CD1c-positive myeloid dendritic cell (primary cell): ENCODE measurements at regions not wholly inside any gene's neighbourhood (a gene's known extent, or its start where the extent isn't known, plus 50 kb on each side); places are given as distances from the start of the nearest gene placed in this dataset.
A peak's percentile ranks its signal among the peaks of the same experiment; 100 is the strongest.
"Not testable (repeated sequence)": the region's sequence is repeated elsewhere in the genome, so short reads cannot be mapped to it uniquely, and the experiment has no call there.

Experiments used
- DNase-seq: peaks from one replicate; pipeline ENCODE4 v3.0.0-alpha.2; 2016; ENCODE audit errors: extremely low spot score

DNA sequence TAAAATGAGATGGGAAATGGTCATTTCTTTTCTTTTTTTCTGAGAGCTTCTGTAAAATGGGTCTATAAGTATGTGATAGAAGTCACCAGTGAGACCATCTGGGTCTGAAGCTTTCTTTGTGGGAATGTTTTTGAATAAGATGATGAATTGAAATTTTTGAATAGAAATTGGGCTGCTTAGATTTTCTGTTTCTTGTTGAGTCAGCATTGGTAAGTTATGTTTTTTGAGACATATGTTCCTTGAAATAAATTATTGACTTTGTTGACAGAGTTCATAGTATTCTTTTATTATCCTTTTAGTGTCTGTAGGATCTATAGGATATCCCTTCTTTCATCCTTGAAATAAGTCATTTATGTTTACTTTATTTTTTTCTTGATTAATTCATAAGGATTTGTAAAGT lies 208.1 kb downstream of the OPA1 start:
- no peak for DNase-seq

DNA sequence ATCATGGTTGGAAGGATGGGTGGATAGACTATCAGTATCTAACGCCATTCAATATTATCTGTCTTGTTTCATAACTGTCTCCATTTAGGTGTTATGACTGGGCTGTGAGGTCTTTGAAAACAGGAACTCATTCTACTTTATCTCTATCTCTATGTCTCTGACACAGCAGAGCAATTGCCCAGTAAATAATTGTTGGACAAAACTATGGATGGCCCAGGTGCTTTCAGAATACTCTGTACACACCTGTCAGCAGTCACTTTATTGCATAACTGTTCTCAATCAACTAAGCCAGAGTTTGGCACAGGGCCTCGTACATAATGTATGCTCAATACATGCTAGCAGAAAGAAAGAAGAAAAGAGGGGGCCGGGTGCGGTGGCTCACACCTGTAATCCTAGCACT lies 210.3 kb downstream of the OPA1 start:
- DNase-seq = no peak

DNA sequence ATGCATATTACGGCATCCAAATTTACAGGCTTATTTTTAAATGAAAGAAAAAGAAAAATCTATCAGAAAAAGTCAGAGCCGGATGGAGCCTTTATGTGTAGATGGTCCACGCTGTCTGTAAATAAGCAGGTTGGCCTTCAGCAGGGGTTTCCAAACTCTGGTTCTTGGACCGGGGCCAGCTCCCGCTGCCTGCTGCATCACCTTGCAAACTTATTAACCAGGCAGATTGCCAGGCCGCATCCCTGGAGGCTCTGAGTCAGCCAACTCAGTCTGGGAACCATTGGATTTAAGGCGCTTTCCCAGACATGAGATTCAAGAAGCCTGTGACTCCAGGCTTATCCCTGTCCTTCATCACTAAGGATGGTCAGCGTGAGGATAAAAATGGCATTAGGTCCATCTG lies 212.4 kb downstream of the OPA1 start:
- no peak for DNase-seq

DNA sequence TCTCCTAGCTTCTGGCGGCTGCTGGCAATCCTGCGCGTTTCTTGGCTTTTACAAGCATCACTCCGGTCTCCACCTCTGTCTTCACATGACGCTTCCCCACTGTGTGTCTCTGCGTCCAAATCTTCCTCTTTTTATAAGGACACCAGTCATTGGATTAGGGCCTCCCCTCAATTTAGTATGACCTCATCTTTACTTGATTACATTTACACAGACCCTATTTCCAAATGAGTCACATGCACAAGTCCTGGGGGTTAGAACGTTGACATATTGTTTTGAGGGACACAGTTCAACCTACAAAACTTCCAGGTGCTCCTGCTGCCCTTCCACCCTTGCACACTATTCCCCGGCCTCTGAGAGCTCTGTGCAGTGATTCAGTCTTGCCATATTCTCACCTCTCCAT lies 215.3 kb downstream of the OPA1 start:
- no peak for DNase-seq

DNA sequence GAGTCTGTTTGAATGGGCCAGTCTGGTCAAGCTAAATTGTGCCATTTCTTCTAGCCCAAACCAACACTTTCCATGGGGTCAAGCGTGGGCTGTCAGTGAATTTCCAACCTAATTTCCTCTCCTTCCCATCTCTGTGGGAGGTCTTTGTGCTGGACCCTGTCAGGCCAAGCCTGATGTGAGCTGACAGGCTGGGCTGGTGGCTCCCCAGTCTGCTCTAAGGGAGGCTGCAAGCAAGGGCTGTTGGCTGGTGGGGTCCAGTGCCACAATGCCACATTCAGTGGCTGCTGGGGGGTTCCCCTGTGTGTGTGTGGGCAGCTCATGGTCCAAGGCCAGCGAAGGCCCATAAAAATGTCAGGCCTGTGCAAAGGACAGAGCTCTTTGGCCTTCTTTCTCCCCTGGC lies 216.1 kb downstream of the OPA1 start:
- no peak for DNase-seq

DNA sequence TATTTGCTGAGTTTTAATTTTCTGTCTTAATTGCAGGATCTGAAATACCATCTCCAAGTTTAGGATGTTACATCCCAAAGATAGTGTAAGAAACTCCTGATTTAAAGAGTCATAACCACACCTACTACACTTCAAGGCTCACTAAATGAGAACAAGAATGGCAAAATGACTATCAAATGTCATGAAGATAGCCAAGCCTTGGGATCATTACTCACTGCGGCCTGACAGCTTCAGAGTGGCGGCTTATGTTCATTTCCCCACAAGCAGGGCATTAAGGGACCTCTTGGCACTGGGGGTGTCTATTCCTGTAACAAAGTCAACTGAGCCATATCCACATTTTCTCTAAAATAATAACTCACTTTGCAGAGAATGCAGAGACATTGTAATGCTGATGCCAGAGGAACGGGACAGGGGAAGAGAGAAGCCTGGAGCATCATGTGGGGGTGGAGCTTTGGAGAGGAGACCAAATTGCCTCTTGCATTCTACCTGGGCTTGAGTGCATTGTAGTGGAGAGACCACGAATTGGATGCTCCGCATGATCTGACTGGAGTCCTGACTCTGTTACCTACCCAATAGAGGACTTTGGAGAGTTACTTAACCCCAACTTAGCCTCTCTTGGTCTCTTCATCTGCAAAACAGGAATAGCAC lies 219.2 kb downstream of the OPA1 start:
- DNase-seq = no peak

DNA sequence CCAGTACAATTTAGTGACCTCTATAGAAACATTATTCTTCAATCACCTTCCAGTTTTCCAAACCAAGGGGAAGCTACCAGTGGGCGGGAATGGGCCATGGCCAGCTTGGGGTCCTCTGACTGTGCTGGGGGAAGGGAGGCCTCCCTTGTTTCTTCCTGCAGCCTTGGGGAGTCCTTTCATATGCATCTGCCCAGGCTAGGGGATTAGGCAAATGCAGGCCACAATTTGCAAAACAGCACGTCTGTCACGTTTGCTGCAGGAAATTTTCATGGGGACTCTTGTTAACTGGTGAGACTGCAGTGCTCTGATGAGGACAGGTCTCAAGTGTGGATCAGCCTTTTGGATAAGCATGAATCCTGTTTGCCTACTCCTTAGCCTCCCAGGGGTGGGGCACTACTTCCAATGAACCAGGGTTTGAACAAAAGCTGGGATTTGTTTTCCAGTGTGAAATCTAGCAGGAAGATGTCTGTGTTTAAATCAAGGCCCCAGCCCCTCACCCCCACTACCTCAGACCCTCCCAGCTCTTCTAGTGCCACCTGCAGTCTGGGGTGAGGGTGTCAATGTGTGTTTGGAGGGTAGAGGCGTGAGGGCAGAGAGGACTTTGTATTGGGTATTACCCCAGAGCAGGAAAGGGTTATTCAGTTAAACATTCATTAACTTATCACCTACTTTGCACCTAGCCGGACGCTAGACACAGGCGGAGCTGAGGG lies 219.9 kb downstream of the OPA1 start:
- DNase-seq = no peak

DNA sequence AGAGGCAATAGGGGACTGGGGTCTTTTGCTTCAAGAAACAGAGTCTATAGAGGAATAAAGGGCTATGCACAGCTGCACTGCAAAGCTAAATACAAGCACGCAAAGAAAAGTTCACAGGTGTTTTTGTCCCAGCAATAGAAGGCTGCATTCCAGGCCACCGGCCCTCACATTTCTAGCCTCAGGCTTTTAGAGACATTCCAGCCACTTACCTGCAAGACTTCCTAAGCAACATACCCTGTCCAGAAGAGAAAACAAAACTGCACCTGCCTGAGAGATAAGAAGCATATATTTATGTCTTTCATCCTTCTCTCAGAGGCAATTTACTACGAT lies 220.5 kb downstream of the OPA1 start:
- no peak for DNase-seq

DNA sequence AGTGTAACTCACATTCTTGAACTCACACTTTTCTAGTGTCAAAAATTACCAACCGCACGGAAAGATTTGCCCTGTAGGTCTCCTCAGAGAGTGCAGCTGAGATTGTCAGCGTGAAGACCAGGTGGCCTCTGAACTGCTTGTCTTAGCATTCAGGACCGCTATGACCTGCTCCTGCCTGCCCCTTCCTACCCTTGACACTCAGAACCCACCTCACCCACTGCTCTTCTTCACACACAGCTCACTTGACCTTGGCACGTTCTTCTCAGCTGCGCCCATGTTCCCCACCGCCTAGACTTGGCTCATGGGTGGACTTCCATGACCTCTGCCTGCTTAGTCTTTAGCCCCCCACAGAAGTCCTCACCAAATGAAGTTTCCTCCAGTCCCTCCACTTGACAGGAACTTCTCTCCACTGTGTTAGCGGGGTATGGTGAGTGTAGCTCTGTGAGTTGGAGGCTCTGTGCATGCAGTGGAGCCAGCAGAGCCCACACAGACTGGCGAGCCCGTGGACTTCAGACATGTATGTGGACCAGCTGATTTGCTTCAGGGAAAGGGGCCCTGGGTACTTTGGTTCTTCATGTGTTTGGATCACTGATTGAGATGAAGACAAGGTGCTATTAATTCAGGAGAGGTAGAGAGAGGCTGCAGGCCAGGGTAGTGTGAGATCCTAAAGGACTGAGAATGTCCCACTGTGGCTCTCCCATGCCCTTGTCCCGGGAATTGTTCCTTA lies 221.3 kb downstream of the OPA1 start:
- DNase-seq = no peak

DNA sequence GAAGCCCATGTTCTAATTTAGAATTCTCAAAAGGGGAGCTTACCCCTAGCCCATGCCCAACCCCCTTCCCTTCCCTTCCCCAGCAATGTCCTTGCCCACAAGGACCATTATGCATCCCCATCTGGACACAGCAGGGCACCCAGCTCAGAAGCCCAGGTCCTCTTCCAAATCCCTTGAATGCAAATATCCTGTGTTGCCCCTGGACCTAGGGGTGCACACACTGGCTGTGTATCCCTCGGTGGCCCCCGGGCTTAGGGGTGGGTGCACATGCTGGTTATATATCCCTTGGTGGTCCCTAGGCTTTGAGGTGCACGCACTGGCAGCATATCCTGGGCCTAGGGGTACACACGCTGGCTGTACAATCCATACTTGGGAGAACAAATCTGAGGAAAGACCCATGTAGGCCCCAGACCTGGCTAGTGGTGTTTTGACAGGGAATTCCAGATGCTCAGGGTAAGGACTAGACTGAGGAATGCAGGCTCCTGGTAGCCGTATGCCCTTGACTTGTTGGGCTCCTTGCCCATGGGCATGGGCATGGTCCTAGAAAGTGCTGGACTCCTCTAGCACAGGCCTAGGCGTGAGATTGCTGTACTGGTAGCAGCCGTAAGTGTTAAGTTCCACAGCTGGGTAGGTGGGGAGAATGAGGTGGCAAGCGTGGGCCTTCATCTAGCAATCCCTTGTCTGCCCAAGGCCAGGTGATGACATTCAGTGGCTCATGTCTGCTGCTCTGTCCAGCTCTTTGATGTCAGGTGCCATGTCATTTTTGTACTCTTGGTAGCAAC lies 222.4 kb downstream of the OPA1 start:
- DNase-seq = no peak

DNA sequence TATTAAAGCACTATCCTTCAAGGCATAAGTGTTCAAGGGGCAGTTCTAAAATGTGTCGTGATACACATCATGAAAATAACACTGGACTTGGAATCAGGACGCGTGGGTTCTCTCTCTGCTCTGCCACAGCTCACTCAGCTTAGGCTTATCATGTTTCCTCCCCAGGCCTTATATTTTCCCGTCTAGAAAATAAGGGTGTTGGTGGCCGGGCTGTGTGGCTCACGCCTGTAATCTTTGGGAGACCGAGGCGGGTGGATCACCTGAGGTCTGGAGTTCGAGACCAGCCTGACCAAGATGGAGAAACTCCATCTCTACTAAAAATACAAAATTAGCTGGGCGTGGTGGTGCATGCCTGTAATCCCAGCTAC lies 223.0 kb downstream of the OPA1 start:
- DNase-seq = no peak

DNA sequence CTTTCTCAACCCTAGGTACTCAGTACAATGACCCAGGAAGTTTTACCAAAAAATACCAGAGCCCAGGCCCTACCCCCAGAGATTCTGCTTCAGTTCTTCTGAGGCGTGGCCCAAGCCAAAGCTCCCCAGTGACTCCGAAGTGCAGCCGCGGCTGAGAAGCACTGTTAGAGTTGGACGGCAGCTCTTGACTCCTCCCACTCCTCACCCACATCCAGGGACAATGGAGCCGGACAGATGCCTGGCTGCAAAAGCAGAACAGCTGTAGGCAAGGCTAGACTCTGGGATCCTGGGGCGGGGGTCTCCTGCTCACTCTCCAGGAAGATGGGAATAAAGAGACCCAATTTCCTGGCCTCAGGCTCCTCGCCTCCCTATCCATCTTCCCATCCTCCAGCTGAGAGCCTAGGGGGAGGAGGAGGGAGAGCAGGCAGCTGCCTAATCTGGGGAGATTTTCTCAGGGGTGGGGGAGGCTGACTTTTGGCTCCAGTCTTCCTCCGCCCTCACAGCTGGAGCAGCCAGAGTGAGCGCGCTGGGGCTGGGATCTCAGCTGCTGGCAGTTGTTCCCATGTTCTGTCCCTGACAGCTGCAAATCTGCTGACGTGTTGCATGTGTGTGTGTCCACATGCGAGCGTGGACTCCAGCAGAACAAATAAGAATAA lies 223.8 kb downstream of the OPA1 start:
- no peak for DNase-seq

DNA sequence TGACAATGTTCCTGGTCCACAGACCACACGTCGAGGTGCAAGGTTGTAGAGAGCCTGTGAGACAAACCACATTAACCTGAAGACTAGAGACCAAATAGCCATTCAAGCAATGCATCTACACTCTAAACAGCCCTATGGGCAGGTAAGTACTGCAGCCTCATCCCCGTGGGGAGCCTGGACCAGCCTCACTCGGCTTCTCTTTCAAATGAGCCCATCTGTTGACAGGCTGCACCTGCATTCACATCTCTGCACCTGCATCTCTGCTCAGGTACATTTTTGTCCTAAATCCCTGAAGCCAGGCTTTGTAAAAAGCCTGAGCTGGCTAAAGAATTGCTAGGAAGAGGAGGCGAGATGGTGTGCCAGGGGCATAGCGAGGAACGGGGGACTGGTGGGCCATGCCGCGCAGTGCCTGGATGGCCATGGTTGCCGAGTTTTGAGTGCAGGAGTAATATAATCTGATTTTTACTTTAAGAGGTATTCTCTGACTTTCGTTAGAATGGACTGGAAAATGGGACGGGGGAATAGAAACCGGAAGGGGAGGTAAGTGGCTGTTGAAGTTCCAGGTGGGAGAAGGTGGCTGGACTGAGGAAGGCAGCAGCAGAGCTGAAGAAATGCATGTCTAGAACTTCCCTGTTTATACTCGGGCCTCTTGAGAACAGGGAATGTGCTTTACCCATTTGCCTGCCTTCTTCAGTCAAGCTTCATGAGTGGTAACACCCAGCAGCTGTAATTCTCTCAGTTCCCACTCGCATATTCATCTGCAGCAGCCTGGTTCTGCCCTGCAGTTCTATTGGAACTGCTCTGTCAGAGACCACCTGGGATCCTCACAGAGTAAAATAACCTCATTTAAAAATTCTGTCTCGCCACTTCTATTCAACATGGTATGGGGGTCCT lies 226.4 kb downstream of the OPA1 start:
- no peak for DNase-seq

DNA sequence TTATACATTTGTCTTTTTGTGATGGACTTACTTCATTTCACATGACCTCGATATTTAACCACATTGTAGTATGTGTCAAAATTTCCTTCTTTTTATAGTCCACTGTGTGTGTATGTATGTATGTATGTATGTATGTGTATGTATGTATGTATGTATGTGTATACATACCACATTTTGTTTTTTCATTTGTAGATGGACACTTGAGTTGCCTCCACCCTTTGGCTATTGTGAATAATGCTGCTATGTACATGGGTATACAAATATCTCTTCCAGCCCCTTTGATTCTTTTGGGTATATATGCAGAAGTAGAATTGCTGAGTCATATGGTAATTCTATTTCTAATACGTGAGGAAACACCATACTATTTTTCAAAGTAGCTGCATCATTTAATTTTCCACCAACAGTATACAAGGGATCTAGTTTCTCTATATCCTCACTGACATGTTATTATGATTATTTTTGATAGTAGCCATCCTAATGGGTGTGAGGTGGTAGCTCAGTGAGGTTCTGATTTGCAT lies 228.2 kb downstream of the OPA1 start:
- peak; percentile 24 for DNase-seq

DNA sequence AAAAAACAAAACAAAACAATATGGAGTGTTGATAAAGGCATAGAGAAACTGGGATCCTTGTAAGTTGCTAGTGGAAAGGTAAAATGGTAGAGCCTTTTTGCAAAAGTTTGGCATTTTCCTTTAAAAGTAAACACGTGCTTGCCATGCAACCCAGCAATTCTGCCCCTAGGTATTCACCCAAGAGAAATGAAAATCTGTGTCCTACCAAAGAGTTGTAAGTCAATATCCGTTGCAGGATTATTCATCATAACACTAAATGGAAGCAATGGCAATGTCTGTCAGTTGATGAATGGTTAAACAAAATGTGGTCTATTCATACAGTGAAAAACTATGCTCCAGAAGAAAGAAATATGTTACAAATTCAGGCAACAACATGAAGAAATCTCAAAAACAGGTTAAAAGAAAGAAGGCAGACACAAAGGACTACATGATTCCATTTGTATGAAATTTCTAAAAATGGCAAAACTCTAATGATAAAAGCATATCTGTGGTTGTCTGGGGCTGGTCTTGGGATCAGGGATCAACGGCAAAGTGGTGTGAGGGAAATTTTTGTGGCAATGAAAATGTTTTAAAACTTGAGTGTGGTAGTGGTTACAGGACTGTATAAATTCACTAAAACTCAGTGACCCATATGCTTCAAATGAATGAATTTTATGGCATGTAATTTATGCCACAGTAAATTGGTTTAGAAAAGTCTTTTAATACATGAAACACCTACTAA lies 229.6 kb downstream of the OPA1 start:
- DNase-seq = no peak

DNA sequence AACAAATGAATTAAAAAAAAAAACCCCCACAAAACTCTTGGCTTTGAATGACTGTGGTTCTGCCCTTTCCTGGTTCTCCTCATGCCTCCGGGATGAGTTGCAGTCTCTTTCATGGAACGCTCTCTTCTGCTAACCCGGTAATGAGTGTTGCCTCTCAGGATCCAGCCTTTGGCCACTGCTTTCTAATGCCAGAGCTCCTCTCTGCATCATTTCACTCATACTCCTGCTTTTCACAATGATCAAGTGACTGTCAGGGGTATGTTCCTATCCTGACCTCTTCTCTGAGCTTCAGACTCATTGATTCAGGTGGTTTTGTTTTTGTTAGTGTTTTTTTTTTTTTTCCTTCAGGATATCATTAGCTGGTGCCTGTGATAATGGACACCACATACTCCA lies 230.2 kb downstream of the OPA1 start:
- not testable (repeated sequence) for DNase-seq

DNA sequence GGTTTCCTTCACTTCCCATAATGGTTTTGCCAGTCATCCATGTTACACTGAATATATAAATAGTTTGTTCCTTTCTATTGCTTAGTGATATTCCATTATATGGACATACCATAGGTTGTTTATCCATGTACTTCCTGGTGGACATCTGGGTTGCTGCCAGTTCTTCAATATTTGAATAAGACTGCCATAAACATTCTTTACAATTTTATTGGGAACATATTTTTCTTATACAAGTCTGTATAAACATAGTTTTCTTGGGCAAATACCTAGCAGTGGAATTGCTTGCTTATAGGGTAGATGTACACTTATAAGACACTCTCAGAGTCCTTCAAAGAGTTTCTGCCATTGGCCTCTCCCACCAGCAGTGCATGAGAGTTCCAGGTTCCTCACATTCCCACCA lies 231.4 kb downstream of the OPA1 start:
- DNase-seq = no peak

DNA sequence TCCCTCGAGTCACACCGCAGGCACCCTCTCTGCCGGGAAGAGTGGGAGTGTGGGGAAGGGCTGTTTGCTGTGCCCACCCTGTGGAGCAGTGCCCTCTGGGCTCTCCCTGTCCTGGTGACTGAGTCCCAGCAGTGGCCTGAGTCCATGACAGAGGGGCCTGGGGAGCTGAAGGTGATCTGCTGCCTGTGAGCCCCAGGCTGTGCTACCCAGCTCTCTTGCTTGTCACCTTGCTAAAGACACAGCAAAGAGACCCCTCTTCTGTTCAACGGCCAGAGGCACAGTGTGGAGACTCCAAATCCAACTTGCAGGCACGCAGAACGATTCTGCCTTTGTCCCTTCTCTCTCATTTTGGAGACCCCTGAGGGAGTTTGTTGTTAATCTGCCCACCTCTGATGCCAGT lies 232.6 kb downstream of the OPA1 start:
- DNase-seq = no peak

DNA sequence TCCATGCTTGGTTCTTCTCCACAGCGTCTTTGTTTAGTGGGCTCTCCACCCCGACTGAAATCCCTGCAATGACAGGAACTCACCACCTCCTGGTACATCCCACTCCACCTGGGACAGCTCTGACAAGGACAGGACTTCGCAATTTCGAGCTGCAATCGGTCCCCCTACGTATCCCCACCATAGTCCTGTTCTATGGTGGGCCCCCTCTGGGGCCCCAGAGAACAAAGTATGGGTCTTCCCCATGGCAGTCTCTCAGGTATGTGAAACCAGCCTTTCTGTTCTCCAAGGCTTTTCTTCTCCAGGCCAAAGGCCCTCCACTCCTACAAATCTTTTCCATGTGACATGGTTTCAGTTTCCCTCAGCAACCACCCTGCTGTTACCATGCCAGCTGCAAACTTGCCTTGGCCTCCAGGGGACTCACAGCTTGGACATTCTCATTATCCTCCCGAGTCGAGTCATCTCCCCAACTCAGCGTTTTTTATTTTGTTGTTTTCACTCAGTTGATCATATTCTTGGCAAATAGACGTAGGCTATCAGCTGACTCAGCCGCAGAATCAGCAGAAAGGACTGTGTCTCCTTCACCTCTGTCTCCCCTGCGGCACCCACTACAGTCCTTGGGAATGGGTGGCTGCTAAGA lies 233.3 kb downstream of the OPA1 start:
- peak; percentile 17 for DNase-seq
